ENCODE measurements at regions not wholly inside any gene's neighbourhood (a gene's known extent, or its start where the extent isn't known, plus 50 kb on each side); places are given as distances from the start of the nearest gene placed in this dataset.

DNA sequence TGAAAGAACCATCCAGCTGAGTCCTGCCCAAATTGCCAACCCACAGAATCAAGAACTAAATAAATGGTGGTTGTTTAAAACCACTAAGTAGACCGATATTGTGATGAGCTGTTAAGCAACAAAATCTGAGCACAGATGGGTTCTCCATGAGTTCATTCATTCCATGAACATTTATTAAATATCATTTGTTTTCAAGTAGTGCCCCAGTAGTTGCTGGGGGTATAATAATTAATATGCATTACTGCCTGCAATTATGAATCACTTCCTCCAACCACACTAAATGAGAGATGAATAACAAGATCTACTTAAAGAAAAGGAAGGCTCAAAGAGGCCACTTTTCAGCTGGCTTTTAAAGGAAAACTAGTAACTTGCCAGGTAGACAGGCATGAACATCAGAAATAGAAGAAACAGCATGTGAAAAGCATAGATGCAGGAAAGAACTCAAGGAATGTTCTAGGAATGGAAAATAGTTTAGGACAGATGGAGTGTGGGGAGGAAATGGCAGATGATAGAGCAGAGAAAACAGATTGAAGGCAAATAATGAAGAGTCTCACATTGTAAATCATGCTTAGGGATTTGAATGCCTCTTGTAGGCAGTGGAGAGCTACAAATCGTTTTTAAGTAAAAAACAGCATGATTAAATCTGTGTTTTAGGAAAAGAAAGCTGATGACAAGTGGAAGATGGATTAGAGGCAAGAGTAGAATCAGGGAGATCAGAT lies 641.7 kb upstream of the DIPK2B start:
- TF ChIP-seq, protein P1, sequence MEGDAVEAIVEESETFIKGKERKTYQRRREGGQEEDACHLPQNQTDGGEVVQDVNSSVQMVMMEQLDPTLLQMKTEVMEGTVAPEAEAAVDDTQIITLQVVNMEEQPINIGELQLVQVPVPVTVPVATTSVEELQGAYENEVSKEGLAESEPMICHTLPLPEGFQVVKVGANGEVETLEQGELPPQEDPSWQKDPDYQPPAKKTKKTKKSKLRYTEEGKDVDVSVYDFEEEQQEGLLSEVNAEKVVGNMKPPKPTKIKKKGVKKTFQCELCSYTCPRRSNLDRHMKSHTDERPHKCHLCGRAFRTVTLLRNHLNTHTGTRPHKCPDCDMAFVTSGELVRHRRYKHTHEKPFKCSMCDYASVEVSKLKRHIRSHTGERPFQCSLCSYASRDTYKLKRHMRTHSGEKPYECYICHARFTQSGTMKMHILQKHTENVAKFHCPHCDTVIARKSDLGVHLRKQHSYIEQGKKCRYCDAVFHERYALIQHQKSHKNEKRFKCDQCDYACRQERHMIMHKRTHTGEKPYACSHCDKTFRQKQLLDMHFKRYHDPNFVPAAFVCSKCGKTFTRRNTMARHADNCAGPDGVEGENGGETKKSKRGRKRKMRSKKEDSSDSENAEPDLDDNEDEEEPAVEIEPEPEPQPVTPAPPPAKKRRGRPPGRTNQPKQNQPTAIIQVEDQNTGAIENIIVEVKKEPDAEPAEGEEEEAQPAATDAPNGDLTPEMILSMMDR (IDR thresholded peaks at IDR 0.05) = no peak
- no peak for TF ChIP-seq EZH2 (IDR thresholded peaks at IDR 0.05)
- no peak for TF ChIP-seq EZH2phosphoT487 (IDR thresholded peaks at IDR 0.05)

All from neural progenitor cell (in vitro differentiated cells).